DOHH2 (cell line): ENCODE measurements at regions not wholly inside any gene's neighbourhood (a gene's known extent, or its start where the extent isn't known, plus 50 kb on each side); places are given as distances from the start of the nearest gene placed in this dataset.

Experiments used
- H3F3A ChIP-seq: fragments of 200-600 bp; sonication (generic), shearing (Covaris generic); 2 replicates; pipeline ENCODE4 v1.6.0; 2016; ENCODE audit warnings: antibody characterized with exemption, mild to moderate bottlenecking; ENCODE audit not compliant: control insufficient read depth, insufficient read depth
- H3K27ac ChIP-seq: fragments of 200-600 bp; sonication (generic); 2 replicates; pipeline ENCODE4 v1.5.1; 2014; ENCODE audit warnings: low read depth, mild to moderate bottlenecking, low read length, moderate library complexity
- H3K27me3 ChIP-seq: fragments of 200-600 bp; sonication (generic); 2 replicates; pipeline ENCODE4 v1.6.1; 2014; ENCODE audit warnings: mild to moderate bottlenecking, low read length, mixed read lengths; ENCODE audit not compliant: control insufficient read depth
- H3K36me3 ChIP-seq: fragments of 200-600 bp; sonication (generic); 2 replicates; pipeline ENCODE4 v1.6.1; 2014; ENCODE audit warnings: mild to moderate bottlenecking, low read length, moderate library complexity, mixed read lengths; ENCODE audit not compliant: control insufficient read depth
- H3K4me1 ChIP-seq: fragments of 200-600 bp; sonication (generic); 2 replicates; pipeline ENCODE4 v1.6.1; 2014; ENCODE audit warnings: mild to moderate bottlenecking, low read length, mixed read lengths; ENCODE audit not compliant: control insufficient read depth
- H3K4me2 ChIP-seq: fragments of 200-600 bp; sonication (generic); 2 replicates; pipeline ENCODE4 v1.6.0; 2014; ENCODE audit warnings: mild to moderate bottlenecking, low read length, moderate library complexity
- H3K4me3 ChIP-seq: fragments of 200-600 bp; sonication (generic); 2 replicates; pipeline ENCODE4 v1.5.1; 2014; ENCODE audit warnings: mild to moderate bottlenecking, low read length, mixed read lengths
- H3K79me2 ChIP-seq: fragments of 200-600 bp; sonication (generic); 2 replicates; pipeline ENCODE4 v1.6.1; 2014; ENCODE audit warnings: mild to moderate bottlenecking, low read length, mixed read lengths; ENCODE audit not compliant: control insufficient read depth
- H3K9me2 ChIP-seq: fragments of 200-600 bp; sonication (generic); replicated peaks from 2 replicates; pipeline ENCODE4 v1.6.1; 2014; ENCODE audit warnings: mild to moderate bottlenecking, low read length, mixed read lengths; ENCODE audit not compliant: control insufficient read depth
- H3K9me3 ChIP-seq: fragments of 200-600 bp; sonication (generic); 2 replicates; pipeline ENCODE4 v1.6.1; 2014; ENCODE audit warnings: antibody characterized with exemption, low read length, mixed read lengths; ENCODE audit not compliant: control insufficient read depth, insufficient read depth
- H4K20me1 ChIP-seq: fragments of 200-600 bp; sonication (generic); 2 replicates; pipeline ENCODE4 v1.6.0; 2014; ENCODE audit warnings: low read depth, mild to moderate bottlenecking, antibody characterized with exemption, low read length, moderate library complexity; ENCODE audit not compliant: control insufficient read depth, insufficient read depth
- CTCF ChIP-seq: fragments of 200-600 bp; sonication (generic); IDR thresholded peaks from one replicate; pipeline ENCODE4 v1.5.1; 2014; ENCODE audit warnings: antibody characterized with exemption, mild to moderate bottlenecking, low read depth, low read length; ENCODE audit not compliant: poor library complexity, severe bottlenecking
- EZH2phosphoT487 ChIP-seq: fragments of 200-600 bp; sonication (generic); IDR thresholded peaks from 2 replicates; pipeline ENCODE4 v1.6.1; 2017; ENCODE audit warnings: borderline replicate concordance, mild to moderate bottlenecking, antibody characterized with exemption, low read length, moderate library complexity, mixed read lengths

DNA sequence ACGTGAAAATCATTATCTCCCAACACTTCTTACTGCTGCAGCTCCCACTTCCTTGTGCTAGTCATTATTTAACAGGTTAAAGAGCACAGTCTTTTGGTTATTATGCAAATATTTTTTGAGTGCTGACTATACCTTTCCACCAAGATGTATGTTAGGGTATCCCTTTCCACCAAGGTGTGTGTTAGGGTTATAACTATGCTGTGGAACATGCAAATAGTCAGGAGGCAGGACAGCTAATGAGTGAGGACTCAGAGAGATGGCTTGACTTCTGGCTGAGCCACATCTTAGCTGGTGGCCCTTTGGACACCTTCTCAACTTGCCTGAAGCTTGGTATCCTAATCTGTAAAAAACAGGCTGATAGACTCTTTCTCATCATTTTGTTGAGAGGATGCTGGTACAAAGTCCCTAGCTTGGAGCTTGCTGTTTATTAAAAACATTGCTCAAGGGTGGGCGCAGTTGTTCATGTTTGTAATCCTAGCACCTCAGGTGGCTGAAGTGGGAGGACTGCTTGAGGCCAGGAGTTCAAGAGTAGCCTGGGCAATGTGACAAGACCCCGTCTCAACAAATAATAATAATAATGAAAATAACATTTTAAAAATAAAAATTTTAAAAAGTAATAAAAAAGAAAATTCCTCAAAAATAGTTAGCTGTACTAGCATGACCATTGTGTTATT is 160.5 kb upstream of the ADAMTS9 start:
- no peak overlapping the region for H3K4me2 ChIP-seq
- H3K79me2 ChIP-seq = no peaks in the 10 kb centered on the region
- no peaks in the 10 kb centered on the region for H3K4me1 ChIP-seq
- H4K20me1 ChIP-seq = no peaks in the 10 kb centered on the region
- H3K27me3 ChIP-seq = no peaks in the 10 kb centered on the region
- no peaks in the 10 kb centered on the region for H3F3A ChIP-seq
- H3K36me3 ChIP-seq = no peaks in the 10 kb centered on the region
- no peaks in the 10 kb centered on the region for H3K9me2 ChIP-seq
- TF ChIP-seq EZH2phosphoT487 (no peak), CTCF (no peak)
- no peak overlapping the region for H3K4me3 ChIP-seq
- no peak overlapping the region for H3K27ac ChIP-seq
- 0 out of 2 replicates have a peak, but pooled peaks cover 3% of the 10 kb centered on the region for H3K9me3 ChIP-seq

DNA sequence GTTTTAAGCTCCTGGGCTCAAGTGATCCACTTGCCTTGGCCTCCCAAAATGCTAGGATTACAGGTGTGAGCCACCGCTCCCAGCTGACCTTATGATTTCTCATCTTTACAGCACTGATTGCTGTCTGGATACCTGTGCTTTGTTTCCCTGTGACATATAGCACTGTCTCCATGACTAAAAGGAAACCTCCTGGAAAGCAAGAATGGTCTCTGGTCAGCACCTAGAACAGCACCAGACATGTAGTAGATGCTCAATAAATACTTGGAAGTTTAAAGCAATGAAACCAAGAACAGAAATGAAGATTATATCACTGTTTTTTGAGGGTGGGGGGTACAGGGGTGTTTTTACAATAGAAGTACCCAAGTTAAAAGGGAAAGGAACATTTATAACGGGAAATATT is 156.8 kb upstream of the ADAMTS9 start:
- Histone ChIP-seq H3K9me3 (no peaks in the 10 kb centered on the region), H3K4me2 (no peak overlapping the region)

GRCh38 chr3:64837986-64838735 is 150.4 kb upstream of the ADAMTS9 start:
- Histone ChIP-seq H4K20me1 (no peaks in the 10 kb centered on the region), H3K27ac (no peak overlapping the region), H3K27me3 (no peaks in the 10 kb centered on the region), H3K4me1 (no peaks in the 10 kb centered on the region), H3K36me3 (no peaks in the 10 kb centered on the region), H3K9me3 (no peaks in the 10 kb centered on the region), H3K4me3 (no peak overlapping the region), H3K79me2 (no peaks in the 10 kb centered on the region), H3K4me2 (no peak overlapping the region), H3F3A (no peaks in the 10 kb centered on the region), H3K9me2 (no peaks in the 10 kb centered on the region)
- TF ChIP-seq CTCF = no peak
- no peak for TF ChIP-seq EZH2phosphoT487

More for the DNA sequence above, 156.8 kb upstream of the ADAMTS9 start:
- no peak overlapping the region for H3K27ac ChIP-seq
- H3K4me1 ChIP-seq = no peaks in the 10 kb centered on the region
- H3K4me3 ChIP-seq = no peak overlapping the region
- no peaks in the 10 kb centered on the region for H4K20me1 ChIP-seq
- TF ChIP-seq EZH2phosphoT487 (no peak), CTCF (no peak)
- H3K36me3 ChIP-seq = no peaks in the 10 kb centered on the region
- H3F3A ChIP-seq = no peaks in the 10 kb centered on the region
- no peaks in the 10 kb centered on the region for H3K9me2 ChIP-seq
- no peaks in the 10 kb centered on the region for H3K27me3 ChIP-seq
- no peaks in the 10 kb centered on the region for H3K79me2 ChIP-seq
